GM20000 (cell line): ENCODE measurements at regions not wholly inside any gene's neighbourhood (a gene's known extent, or its start where the extent isn't known, plus 50 kb on each side); places are given as distances from the start of the nearest gene placed in this dataset.
"Not testable (repeated sequence)": the region's sequence is repeated elsewhere in the genome, so short reads cannot be mapped to it uniquely, and the experiment has no call there.

Experiments used
- DNase-seq: peaks from one replicate; pipeline ENCODE4 v3.0.0; 2012; ENCODE audit warnings: low spot score
- TF ChIP-seq, protein P1 (sequence below): IDR thresholded peaks from 2 replicates; pipeline ENCODE4 v1.5.1; 2012; ENCODE audit warnings: mild to moderate bottlenecking, control low read depth; ENCODE audit errors: extremely low read depth, missing control alignments

DNA sequence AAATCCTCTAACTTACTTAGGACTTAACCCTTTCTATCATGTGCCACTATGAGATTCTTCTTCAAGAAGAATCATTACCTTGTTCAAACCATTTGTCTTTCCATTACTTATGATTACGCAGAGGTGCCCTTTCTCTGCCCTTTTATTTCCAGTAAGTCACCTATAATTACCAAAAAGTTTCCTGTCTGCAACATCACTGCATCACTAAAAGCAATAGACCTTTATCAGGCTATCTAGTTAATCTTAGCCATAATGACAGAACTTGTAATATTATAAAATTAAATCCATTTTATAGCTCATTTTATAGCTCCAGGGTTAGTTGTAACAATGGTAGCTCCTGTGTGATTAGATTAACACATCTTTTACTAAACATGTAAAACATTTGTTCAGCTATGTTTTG lies 673.6 kb upstream of the PITX2 start:
- TF ChIP-seq, protein P1, sequence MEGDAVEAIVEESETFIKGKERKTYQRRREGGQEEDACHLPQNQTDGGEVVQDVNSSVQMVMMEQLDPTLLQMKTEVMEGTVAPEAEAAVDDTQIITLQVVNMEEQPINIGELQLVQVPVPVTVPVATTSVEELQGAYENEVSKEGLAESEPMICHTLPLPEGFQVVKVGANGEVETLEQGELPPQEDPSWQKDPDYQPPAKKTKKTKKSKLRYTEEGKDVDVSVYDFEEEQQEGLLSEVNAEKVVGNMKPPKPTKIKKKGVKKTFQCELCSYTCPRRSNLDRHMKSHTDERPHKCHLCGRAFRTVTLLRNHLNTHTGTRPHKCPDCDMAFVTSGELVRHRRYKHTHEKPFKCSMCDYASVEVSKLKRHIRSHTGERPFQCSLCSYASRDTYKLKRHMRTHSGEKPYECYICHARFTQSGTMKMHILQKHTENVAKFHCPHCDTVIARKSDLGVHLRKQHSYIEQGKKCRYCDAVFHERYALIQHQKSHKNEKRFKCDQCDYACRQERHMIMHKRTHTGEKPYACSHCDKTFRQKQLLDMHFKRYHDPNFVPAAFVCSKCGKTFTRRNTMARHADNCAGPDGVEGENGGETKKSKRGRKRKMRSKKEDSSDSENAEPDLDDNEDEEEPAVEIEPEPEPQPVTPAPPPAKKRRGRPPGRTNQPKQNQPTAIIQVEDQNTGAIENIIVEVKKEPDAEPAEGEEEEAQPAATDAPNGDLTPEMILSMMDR = no peak
- no peak for DNase-seq

DNA sequence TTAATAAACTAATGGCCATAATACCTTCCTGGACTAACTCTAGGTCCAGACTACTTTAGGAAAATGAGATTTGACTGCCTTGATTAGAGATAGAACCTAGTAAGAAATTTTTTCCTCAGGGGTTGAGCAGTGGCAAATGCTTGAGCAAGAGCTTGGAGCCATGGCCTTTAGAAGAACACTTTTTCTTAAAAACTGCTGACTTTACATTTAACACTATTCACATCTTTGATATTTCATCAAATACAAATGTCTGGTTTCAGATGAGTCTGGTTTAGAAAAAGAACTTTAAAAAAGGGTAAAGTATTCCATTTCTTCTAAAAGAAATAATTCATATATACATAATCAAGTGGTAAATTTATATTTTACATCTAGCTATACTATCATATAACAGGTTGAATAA lies 680.9 kb upstream of the PITX2 start:
- TF ChIP-seq, protein P1 = no peak
- DNase-seq = no peak

DNA sequence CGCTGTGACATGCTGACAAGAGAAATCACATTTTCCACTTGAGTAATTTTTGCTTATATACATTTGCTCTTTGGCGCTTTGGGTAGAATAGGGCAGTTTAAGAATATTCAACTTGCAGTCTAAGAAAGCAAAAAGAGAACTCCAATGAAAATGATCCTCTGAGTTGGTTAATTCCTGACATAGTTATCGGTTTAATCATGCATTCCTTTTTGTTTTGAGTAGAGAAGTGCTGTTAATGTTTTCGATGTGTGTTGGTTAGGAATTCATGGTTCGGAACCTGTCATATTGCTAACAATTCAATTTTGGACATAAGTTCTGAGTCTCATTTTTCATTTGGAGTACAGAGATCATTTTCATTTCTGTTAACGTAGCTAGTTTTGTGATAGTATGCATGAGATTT lies 700.6 kb upstream of the PITX2 start:
- TF ChIP-seq, protein P1 = no peak
- DNase-seq = no peak

DNA sequence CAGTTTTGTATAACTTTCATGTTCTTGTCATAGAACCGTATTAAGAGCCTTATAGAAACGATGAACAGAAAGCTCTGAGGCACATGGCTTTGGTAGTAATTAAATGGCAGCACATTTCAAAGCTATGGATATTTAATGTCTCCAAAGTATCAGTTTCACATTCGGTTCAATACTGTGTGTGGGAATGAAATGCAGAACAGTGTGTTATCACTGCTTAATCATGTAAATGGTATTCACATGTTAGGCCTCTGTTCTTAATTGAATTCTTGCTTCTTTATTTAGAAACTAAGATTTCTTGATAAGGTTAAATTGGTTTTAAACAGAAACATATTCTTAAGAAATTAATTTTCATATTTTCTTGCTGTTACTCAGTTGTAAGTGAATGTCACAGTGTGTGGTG lies 701.0 kb upstream of the PITX2 start:
- DNase-seq = no peak
- TF ChIP-seq, protein P1 = no peak

DNA sequence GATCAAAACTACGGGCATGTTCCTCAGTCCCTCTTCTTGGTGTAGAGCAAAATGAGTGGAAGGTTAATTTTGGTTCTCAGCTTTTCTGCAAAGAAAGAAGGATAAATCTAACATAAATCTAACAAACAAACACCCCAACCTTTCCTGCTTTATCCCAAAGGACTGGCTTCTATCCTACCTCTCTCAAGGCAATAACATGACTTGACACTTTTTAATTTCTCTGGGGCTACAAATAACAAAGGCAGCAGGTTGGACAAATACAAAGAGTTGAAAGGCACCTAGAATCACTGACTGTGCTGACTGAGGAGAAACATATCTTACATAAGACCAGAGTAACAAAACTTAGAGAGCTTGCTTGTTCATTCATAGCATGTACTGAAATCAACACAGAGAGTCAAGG lies 703.6 kb upstream of the PITX2 start:
- TF ChIP-seq, protein P1 = no peak
- no peak for DNase-seq

DNA sequence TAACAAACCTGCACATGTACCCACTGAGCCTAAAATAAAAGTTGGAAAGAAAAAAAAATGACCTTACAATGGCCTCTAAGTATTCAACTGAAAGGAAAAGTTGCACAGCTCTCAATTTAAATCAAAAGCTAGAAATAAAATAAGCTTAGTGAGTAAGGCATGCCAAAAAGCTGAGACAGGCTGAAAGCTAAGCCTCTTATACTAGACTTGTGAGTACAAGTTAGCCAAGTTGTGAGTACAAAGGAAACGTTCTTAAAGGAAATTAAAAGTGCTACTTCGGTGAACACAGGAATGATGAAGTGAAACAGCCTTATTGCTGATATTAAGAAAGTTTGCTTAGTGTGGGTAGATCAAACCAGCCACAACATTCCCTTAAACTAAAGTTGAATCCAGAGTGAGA lies 707.9 kb upstream of the PITX2 start:
- TF ChIP-seq, protein P1 = no peak
- no peak for DNase-seq

DNA sequence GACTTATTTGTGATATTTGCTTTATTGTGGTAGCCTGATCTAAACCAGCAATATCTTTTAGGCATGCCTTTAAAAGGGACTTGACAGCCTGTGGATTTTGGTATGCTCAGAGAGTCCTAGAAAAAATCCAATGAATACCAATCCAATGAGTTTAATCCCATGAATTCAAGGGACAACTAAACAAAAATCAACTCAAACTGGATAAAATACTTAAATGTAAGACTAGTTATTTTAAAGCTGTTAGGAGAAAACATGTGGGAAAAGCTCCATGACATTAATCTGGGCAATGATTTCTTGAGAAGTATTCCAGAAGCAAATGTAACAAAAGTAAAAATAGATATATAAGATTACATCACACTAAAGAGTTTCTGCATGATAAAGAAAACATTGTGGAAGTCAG lies 711.5 kb upstream of the PITX2 start:
- no peak for DNase-seq
- TF ChIP-seq, protein P1 = no peak

DNA sequence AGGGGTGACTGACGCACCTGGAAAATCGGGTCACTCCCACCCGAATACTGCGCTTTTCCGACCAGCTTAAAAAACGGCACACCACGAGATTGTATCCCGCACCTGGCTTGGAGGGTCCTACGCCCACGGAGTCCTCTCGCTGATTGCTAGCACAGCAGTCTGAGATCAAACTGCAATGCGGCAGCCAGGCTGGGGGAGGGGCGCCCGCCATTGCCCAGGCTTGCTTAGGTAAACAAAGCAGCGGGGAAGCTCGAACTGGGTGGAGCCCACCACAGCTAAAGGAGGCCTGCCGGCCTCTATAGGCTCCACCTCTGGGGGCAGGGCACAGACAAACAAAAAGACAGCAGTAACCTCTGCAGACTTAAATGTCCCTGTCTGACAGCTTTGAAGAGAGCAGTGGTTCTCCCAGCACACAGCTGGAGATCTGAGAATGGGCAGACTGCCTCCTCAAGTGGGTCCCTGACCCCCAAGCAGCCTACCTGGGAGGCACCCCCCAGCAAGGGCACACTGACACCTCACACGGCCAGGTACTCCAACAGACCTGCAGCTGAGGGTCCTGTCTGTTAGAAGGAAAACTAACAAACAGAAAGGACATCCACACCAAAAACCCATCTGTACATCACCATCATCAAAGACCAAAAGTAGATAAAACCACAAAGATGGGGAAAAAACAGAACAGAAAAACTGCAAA lies 714.5 kb upstream of the PITX2 start:
- DNase-seq = not testable (repeated sequence)
